ENCODE measurements at regions not wholly inside any gene's neighbourhood (a gene's known extent, or its start where the extent isn't known, plus 50 kb on each side); places are given as distances from the start of the nearest gene placed in this dataset.
"Not testable (repeated sequence)": the region's sequence is repeated elsewhere in the genome, so short reads cannot be mapped to it uniquely, and the experiment has no call there.

GRCh38 chr9:31585158-31585557 is 799.3 kb upstream of the ACO1 start:
- Mint-ChIP-seq H3K27ac (no peak overlapping the region), H3K27me3 (ENCODE audit: insufficient read depth) (no peaks in the 10 kb centered on the region), H3K4me1 (ENCODE audit: low read depth) (no peaks in the 10 kb centered on the region), H3K9me3 (no peaks in the 10 kb centered on the region), H3K4me3 (no peak overlapping the region), H3K36me3 (ENCODE audit: low read depth) (no peaks in the 10 kb centered on the region)
- DNase-seq (ENCODE audit: low spot score), result no peak
- intact Hi-C loops (cut with micrococcal nuclease), result no loop called here

- intact Hi-C loops (cut with micrococcal nuclease), result no loop called here
- no peak for DNase-seq (ENCODE audit: low spot score)
- Mint-ChIP-seq H3K4me1 (ENCODE audit: low read depth) (no peaks in the 10 kb centered on the region), H3K4me3 (no peak overlapping the region), H3K27ac (no peak overlapping the region), H3K36me3 (ENCODE audit: low read depth) (no peaks in the 10 kb centered on the region), H3K9me3 (no peaks in the 10 kb centered on the region), H3K27me3 (ENCODE audit: insufficient read depth) (no peaks in the 10 kb centered on the region)
Measured at GRCh38 chr9:31587146-31587545, 797.3 kb upstream of the ACO1 start.

DNA sequence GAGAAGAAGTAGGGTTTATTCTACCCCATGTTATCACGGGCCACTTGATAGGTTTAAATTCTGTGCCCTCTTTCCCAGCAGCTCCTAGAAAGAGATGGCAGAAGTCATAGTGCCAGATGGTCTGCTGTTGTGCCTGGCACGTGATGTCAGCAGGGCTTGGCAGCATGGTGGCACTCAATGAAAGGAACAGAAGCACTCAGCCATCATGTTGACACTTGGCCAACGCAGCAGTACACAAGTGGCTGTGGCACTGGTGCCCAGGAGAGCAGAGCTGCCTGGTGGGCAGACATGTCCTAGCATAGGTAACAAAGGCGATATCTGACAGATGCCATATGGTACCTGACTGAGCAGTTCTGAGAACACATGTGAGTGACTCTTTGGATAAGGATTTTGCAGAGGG is 796.4 kb upstream of the ACO1 start:
- DNase-seq (ENCODE audit: low spot score), result no peak
- intact Hi-C loops (cut with micrococcal nuclease), result no loop called here
- Mint-ChIP-seq H3K9me3 (no peaks in the 10 kb centered on the region), H3K4me1 (ENCODE audit: low read depth) (no peaks in the 10 kb centered on the region), H3K27me3 (ENCODE audit: insufficient read depth) (no peaks in the 10 kb centered on the region), H3K36me3 (ENCODE audit: low read depth) (no peaks in the 10 kb centered on the region), H3K27ac (no peak overlapping the region), H3K4me3 (no peak overlapping the region)

DNA sequence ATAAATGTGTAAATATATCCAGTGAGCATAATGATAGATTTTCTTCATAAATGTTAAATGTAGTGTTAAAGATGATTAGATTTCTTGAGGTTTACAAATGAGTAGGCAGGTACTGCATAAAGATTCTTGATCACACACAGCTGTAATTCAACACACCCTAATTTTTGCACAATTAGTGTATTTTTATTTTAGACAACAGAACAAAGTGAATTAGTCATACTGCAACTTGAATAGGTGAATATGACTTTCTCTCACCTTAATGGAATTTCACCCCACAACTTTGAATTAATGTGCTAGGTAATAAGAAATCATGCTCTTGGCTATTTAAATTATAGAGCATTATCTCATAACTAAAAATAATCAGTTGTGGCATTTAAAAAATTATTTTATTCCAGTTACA is 795.7 kb upstream of the ACO1 start:
- no peak overlapping the region for H3K4me3 Mint-ChIP-seq
- H3K36me3 Mint-ChIP-seq (ENCODE audit: low read depth), result no peaks in the 10 kb centered on the region
- DNase-seq (ENCODE audit: low spot score), result no peak
- intact Hi-C loops (cut with micrococcal nuclease), result no loop called here
- H3K27me3 Mint-ChIP-seq (ENCODE audit: insufficient read depth), result no peaks in the 10 kb centered on the region
- no peak overlapping the region for H3K27ac Mint-ChIP-seq
- no peaks in the 10 kb centered on the region for H3K9me3 Mint-ChIP-seq
- no peaks in the 10 kb centered on the region for H3K4me1 Mint-ChIP-seq (ENCODE audit: low read depth)

DNA sequence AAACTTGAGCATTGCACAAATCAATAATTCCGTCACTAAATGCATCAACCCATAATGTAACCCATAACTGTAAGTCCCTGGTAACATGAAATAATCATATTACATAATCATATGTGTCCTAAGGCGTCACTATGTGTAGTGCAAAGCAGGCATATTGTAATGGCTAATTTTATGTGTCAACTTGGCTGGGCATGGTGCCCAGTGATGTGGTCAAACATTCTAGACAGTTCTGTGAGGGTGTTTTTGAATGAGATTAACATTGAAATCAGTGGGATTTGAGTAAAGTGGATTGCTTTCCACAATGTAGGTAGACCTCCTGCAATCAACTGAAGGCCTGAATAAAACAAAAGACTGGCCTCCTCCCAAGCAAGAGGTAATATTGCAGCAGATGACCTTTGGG is 794.4 kb upstream of the ACO1 start:
- DNase-seq (ENCODE audit: low spot score), result no peak
- H3K4me3 Mint-ChIP-seq, result no peak overlapping the region
- H3K4me1 Mint-ChIP-seq (ENCODE audit: low read depth), result no peaks in the 10 kb centered on the region
- no peaks in the 10 kb centered on the region for H3K36me3 Mint-ChIP-seq (ENCODE audit: low read depth)
- intact Hi-C loops (cut with micrococcal nuclease), result no loop called here
- no peaks in the 10 kb centered on the region for H3K9me3 Mint-ChIP-seq
- H3K27me3 Mint-ChIP-seq (ENCODE audit: insufficient read depth), result no peaks in the 10 kb centered on the region
- no peak overlapping the region for H3K27ac Mint-ChIP-seq

DNA sequence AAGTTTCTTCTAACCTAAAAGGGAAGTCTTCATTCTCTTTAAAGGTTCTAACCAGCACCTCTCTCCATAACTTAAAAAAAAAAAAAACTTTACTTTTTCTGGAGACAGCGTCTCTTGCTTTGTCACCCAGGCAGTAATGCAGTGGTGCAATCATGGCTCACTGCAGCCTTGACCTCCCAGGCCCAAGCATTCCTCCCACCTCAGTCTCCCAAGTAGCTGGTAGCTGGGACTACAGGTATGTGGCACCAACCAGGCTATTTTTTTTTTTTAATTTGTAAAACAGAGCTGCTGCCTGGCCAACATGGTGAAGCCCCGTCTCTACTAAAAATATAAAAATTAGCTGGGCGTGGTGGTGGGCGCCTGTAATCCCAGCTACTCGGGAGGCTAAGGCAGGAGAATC is 787.4 kb upstream of the ACO1 start:
- H3K27ac Mint-ChIP-seq; H3K4me1 Mint-ChIP-seq (ENCODE audit: low read depth); H3K4me3 Mint-ChIP-seq; DNase-seq (ENCODE audit: low spot score); intact Hi-C loops (cut with micrococcal nuclease); H3K36me3 Mint-ChIP-seq (ENCODE audit: low read depth); H3K9me3 Mint-ChIP-seq; H3K27me3 Mint-ChIP-seq (ENCODE audit: insufficient read depth): not testable (repeated sequence)

DNA sequence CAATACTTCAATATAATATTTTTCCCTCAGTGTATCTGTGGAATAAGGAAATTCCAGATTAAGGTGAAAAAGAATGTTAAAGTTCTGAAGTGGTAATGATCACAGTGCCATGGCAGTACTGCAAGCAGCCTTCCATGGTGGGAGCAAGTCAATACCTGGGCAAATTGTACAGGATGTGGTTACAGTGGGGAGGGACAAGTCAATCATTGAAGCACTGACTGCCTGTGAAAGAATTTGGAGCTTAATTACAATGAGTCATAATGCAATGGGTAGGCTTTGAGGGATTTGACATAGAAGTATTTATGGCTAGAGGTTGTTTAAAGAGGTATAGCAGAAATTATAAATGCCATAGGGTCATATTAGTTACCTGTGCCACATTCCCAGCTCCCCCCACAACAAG is 786.5 kb upstream of the ACO1 start:
- Mint-ChIP-seq H3K4me1 (ENCODE audit: low read depth) (no peaks in the 10 kb centered on the region), H3K36me3 (ENCODE audit: low read depth) (no peaks in the 10 kb centered on the region), H3K4me3 (no peak overlapping the region), H3K27me3 (ENCODE audit: insufficient read depth) (no peaks in the 10 kb centered on the region), H3K27ac (no peak overlapping the region), H3K9me3 (no peaks in the 10 kb centered on the region)
- DNase-seq (ENCODE audit: low spot score), result no peak
- intact Hi-C loops (cut with micrococcal nuclease), result no loop called here

GRCh38 chr9:31601666-31602065 is 782.8 kb upstream of the ACO1 start:
- Mint-ChIP-seq H3K4me3 (no peak overlapping the region), H3K4me1 (ENCODE audit: low read depth) (no peaks in the 10 kb centered on the region), H3K9me3 (no peaks in the 10 kb centered on the region), H3K27me3 (ENCODE audit: insufficient read depth) (no peaks in the 10 kb centered on the region), H3K36me3 (ENCODE audit: low read depth) (no peaks in the 10 kb centered on the region), H3K27ac (no peak overlapping the region)
- no peak for DNase-seq (ENCODE audit: low spot score)
- intact Hi-C loops (cut with micrococcal nuclease), result no loop called here

GRCh38 chr9:31604531-31604930 is 779.9 kb upstream of the ACO1 start:
- Mint-ChIP-seq H3K27me3 (ENCODE audit: insufficient read depth) (no peaks in the 10 kb centered on the region), H3K4me3 (no peak overlapping the region), H3K9me3 (no peaks in the 10 kb centered on the region), H3K4me1 (ENCODE audit: low read depth) (no peaks in the 10 kb centered on the region), H3K27ac (no peak overlapping the region), H3K36me3 (ENCODE audit: low read depth) (no peaks in the 10 kb centered on the region)
- intact Hi-C loops (cut with micrococcal nuclease), result no loop called here
- no peak for DNase-seq (ENCODE audit: low spot score)

DNA sequence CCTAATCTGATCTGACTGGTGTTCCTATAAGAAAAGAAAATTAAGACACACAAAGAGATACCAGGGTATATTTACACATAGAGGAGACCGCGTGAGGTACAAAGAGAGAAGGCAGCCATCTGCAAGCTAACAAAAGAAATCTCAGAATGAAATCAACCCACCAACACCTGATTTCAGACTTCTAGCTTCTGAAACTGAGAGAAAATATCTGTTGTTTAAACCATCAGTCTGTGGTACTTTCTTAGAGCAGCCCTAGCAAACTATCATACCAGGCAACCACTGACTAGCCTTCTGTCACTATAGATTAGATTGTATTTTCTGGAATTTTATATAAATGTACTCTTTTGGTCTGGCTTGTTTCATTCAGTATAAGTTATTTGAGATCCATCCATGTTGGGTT is 779.3 kb upstream of the ACO1 start:
- intact Hi-C loops (cut with micrococcal nuclease), result no loop called here
- H3K9me3 Mint-ChIP-seq, result no peaks in the 10 kb centered on the region
- H3K4me1 Mint-ChIP-seq (ENCODE audit: low read depth), result no peaks in the 10 kb centered on the region
- no peak for DNase-seq (ENCODE audit: low spot score)
- H3K27me3 Mint-ChIP-seq (ENCODE audit: insufficient read depth), result no peaks in the 10 kb centered on the region
- H3K36me3 Mint-ChIP-seq (ENCODE audit: low read depth), result no peaks in the 10 kb centered on the region
- H3K4me3 Mint-ChIP-seq, result no peak overlapping the region
- H3K27ac Mint-ChIP-seq, result no peak overlapping the region

GRCh38 chr9:31606678-31607077 is 777.8 kb upstream of the ACO1 start:
- intact Hi-C loops (cut with micrococcal nuclease), result no loop called here
- Mint-ChIP-seq H3K27ac (no peak overlapping the region), H3K4me1 (ENCODE audit: low read depth) (no peaks in the 10 kb centered on the region), H3K36me3 (ENCODE audit: low read depth) (no peaks in the 10 kb centered on the region), H3K27me3 (ENCODE audit: insufficient read depth) (no peaks in the 10 kb centered on the region), H3K4me3 (no peak overlapping the region), H3K9me3 (no peaks in the 10 kb centered on the region)
- no peak for DNase-seq (ENCODE audit: low spot score)

DNA sequence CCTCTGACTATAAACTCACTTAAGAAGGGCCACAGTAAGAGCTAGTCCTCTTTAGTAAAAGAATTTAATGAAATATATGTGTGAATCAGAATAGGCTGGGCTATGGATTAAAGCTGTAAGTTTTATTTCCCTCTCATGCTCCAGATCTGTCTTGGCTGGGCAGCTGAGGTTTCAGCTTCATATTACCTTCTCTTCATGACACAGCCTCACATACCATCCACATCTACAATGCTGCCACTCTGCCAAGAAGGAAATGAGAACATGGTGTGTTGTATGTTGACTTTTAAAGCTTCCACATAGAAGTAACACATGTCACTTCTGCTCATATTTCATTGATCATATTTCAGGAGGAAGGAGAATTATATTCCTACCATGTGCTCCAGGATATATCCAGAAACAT is 776.0 kb upstream of the ACO1 start:
- Mint-ChIP-seq H3K36me3 (ENCODE audit: low read depth) (no peaks in the 10 kb centered on the region), H3K4me1 (ENCODE audit: low read depth) (no peaks in the 10 kb centered on the region), H3K27me3 (ENCODE audit: insufficient read depth) (no peaks in the 10 kb centered on the region), H3K4me3 (no peak overlapping the region), H3K27ac (no peak overlapping the region), H3K9me3 (no peaks in the 10 kb centered on the region)
- intact Hi-C loops (cut with micrococcal nuclease), result no loop called here
- no peak for DNase-seq (ENCODE audit: low spot score)

- intact Hi-C loops (cut with micrococcal nuclease), result no loop called here
- Mint-ChIP-seq H3K9me3 (no peaks in the 10 kb centered on the region), H3K4me1 (ENCODE audit: low read depth) (no peaks in the 10 kb centered on the region), H3K27ac (no peak overlapping the region), H3K4me3 (no peak overlapping the region), H3K36me3 (ENCODE audit: low read depth) (no peaks in the 10 kb centered on the region), H3K27me3 (ENCODE audit: insufficient read depth) (no peaks in the 10 kb centered on the region)
- no peak for DNase-seq (ENCODE audit: low spot score)
Measured at GRCh38 chr9:31608881-31609280, 775.6 kb upstream of the ACO1 start.

DNA sequence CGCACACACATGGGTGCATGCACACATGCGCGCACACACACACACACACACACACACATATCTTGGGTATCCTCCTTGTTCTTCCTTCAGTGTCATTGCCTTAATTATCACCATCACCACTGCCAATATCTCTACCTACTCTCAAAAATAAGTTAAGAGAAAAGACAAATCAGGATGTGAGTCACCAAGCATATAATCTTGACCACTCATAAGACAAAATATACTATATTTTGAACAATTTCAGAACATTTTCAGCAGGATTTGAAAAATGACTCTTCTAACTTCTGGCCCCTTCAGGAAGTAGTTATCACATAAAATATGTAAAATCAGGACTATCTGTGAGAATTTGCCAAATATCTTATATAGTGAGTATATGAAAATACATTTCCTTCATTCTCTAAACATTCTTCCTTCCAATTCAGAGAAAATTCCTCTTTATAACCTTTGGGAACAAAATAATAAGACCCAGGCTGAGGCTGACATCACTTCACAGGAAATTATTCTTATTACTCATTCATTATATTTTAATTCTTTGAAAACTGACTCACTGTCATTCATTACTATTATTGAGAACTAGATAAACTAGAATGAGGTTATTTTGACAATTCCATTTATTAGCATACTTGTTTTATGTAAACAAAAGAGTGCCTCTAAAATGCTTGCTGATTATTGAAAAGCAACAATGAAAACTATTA is 772.0 kb upstream of the ACO1 start:
- H3K4me1 Mint-ChIP-seq (ENCODE audit: low read depth), result no peaks in the 10 kb centered on the region
- H3K4me3 Mint-ChIP-seq, result no peak overlapping the region
- intact Hi-C loops (cut with micrococcal nuclease), result no loop called here
- no peaks in the 10 kb centered on the region for H3K36me3 Mint-ChIP-seq (ENCODE audit: low read depth)
- no peak for DNase-seq (ENCODE audit: low spot score)
- no peak overlapping the region for H3K27ac Mint-ChIP-seq
- no peaks in the 10 kb centered on the region for H3K9me3 Mint-ChIP-seq
- H3K27me3 Mint-ChIP-seq (ENCODE audit: insufficient read depth), result no peaks in the 10 kb centered on the region
